ENCODE measurements at regions not wholly inside any gene's neighbourhood (a gene's known extent, or its start where the extent isn't known, plus 50 kb on each side); places are given as distances from the start of the nearest gene placed in this dataset.
"Not testable (repeated sequence)": the region's sequence is repeated elsewhere in the genome, so short reads cannot be mapped to it uniquely, and the experiment has no call there.

- intact Hi-C loops (cut with micrococcal nuclease; ENCODE audit: unreplicated experiment) = loop anchor here (5.0 kb wide), 1 partner anchor 1484 kb away; no protein-coding TSS in a partner anchor
- BruUV-seq (replicated peaks); POLR2A ChIA-PET; in situ Hi-C loops (cut with HindIII; ENCODE audit: extremely low pct_ligation_motif_present, low pct_unique_long_range_greater_than_20kb); H3K27ac ChIP-seq (ENCODE audit: extremely low read length, insufficient read depth, low read length); H3K4me1 ChIP-seq (ENCODE audit: insufficient read depth, low read length); ATAC-seq; H2AFZ ChIP-seq (ENCODE audit: low read length); H4K20me1 ChIP-seq (ENCODE audit: insufficient read depth, low read length); H3K4me3 ChIP-seq (replicated peaks in 1 of 3; ENCODE audit: insufficient read depth in 1 of 3, low read depth in 2 of 3, low read length in 3 of 3); H3K4me2 ChIP-seq (ENCODE audit: low read depth, low read length); FAIRE-seq; H3K9ac ChIP-seq (ENCODE audit: insufficient read depth, low read depth, low read length); H3K36me3 ChIP-seq (replicated peaks in 1 of 2; ENCODE audit: control insufficient read depth in 1 of 2, insufficient read depth in 2 of 2, low read length in 2 of 2); H3K27me3 ChIP-seq (ENCODE audit: control insufficient read depth in 1 of 2, insufficient read depth in 2 of 2, low read length in 2 of 2); H3K9me3 ChIP-seq (ENCODE audit: low read length); DNase-seq (ENCODE audit: low spot score); H3K79me2 ChIP-seq (ENCODE audit: insufficient read depth, low read length); CTCF ChIA-PET (ENCODE audit: low intra/inter-chr PET ratio, low total read pairs): not testable (repeated sequence)
- 19% methylated on average over 8 of the region's 8 CpGs for WGBS (ENCODE audit: low lambda C conversion rate)
Observed at GRCh38 chr6:120931520-120932180, 402.6 kb downstream of the TBC1D32 start.

GRCh38 chr6:120930500-120930899, 403.8 kb downstream of the TBC1D32 start:
- H3K4me2 ChIP-seq (ENCODE audit: low read depth, low read length); FAIRE-seq; H3K27me3 ChIP-seq (ENCODE audit: control insufficient read depth in 1 of 2, insufficient read depth in 2 of 2, low read length in 2 of 2); DNase-seq (ENCODE audit: low spot score); BruUV-seq (replicated peaks); in situ Hi-C loops (cut with HindIII; ENCODE audit: extremely low pct_ligation_motif_present, low pct_unique_long_range_greater_than_20kb); H3K36me3 ChIP-seq (replicated peaks in 1 of 2; ENCODE audit: control insufficient read depth in 1 of 2, insufficient read depth in 2 of 2, low read length in 2 of 2); H4K20me1 ChIP-seq (ENCODE audit: insufficient read depth, low read length); ATAC-seq; H3K79me2 ChIP-seq (ENCODE audit: insufficient read depth, low read length); CTCF ChIA-PET (ENCODE audit: low intra/inter-chr PET ratio, low total read pairs); POLR2A ChIA-PET; H3K4me1 ChIP-seq (ENCODE audit: insufficient read depth, low read length); H3K9ac ChIP-seq (ENCODE audit: insufficient read depth, low read depth, low read length); H2AFZ ChIP-seq (ENCODE audit: low read length); H3K9me3 ChIP-seq (ENCODE audit: low read length); H3K27ac ChIP-seq (ENCODE audit: extremely low read length, insufficient read depth, low read length); H3K4me3 ChIP-seq (replicated peaks in 1 of 3; ENCODE audit: insufficient read depth in 1 of 3, low read depth in 2 of 3, low read length in 3 of 3): not testable (repeated sequence)
- intact Hi-C loops (cut with micrococcal nuclease; ENCODE audit: unreplicated experiment) = loop anchor here (5.0 kb wide), 1 partner anchor 1483 kb away; no protein-coding TSS in a partner anchor
- 6% methylated on average over 4 of the region's 4 CpGs for WGBS (ENCODE audit: low lambda C conversion rate)

GRCh38 chr6:120924214-120924613, 410.1 kb downstream of the TBC1D32 start:
- 0% methylated on average over 2 of the region's 2 CpGs for WGBS (ENCODE audit: low lambda C conversion rate)
- no peaks in the 10 kb centered on the region for H3K36me3 ChIP-seq (replicated peaks in 1 of 2; ENCODE audit: control insufficient read depth in 1 of 2, insufficient read depth in 2 of 2, low read length in 2 of 2)
- H3K4me1 ChIP-seq (ENCODE audit: insufficient read depth, low read length) = no peaks in the 10 kb centered on the region
- intact Hi-C loops (cut with micrococcal nuclease; ENCODE audit: unreplicated experiment) (no loop called here), in situ Hi-C loops (cut with HindIII; ENCODE audit: extremely low pct_ligation_motif_present, low pct_unique_long_range_greater_than_20kb) (no loop called here)
- no peak overlapping the region for H2AFZ ChIP-seq (ENCODE audit: low read length)
- H3K79me2 ChIP-seq (ENCODE audit: insufficient read depth, low read length) = no peaks in the 10 kb centered on the region
- ATAC-seq (no peak), FAIRE-seq (no peak), DNase-seq (ENCODE audit: low spot score) (no peak)
- ChIA-PET POLR2A (no interaction called here), CTCF (ENCODE audit: low intra/inter-chr PET ratio, low total read pairs) (no interaction called here)
- no peak overlapping the region for H3K9ac ChIP-seq (ENCODE audit: insufficient read depth, low read depth, low read length)
- peaks cover 0 to 7% of the 10 kb centered on the region in 2 experiments; a peak in 1 of 5 replicates for H3K27me3 ChIP-seq (ENCODE audit: control insufficient read depth in 1 of 2, insufficient read depth in 2 of 2, low read length in 2 of 2)
- no peak overlapping the region for H3K27ac ChIP-seq (ENCODE audit: extremely low read length, insufficient read depth, low read length)
- H3K9me3 ChIP-seq (ENCODE audit: low read length) = no peaks in the 10 kb centered on the region
- H3K4me3 ChIP-seq (replicated peaks in 1 of 3; ENCODE audit: insufficient read depth in 1 of 3, low read depth in 2 of 3, low read length in 3 of 3) = no peak overlapping the region
- H4K20me1 ChIP-seq (ENCODE audit: insufficient read depth, low read length) = no peaks in the 10 kb centered on the region
- no peak overlapping the region for H3K4me2 ChIP-seq (ENCODE audit: low read depth, low read length)
- no TSS peak for BruUV-seq (replicated peaks)
- TF ChIP-seq KLF12 (CRISPR knock-in tag; IDR thresholded peaks at IDR 0.05; ENCODE audit: borderline replicate concordance) (no peak), ZSCAN31 (CRISPR knock-in tag; IDR thresholded peaks at IDR 0.05; ENCODE audit: low read depth) (no peak), ZBTB25 (CRISPR knock-in tag; IDR thresholded peaks at IDR 0.05) (no peak), PBX3 (CRISPR knock-in tag; IDR thresholded peaks at IDR 0.05; ENCODE audit: borderline replicate concordance) (no peak), SKI (IDR thresholded peaks at IDR 0.05; ENCODE audit: partially characterized antibody) (no peak)
